ENCODE measurements at regions not wholly inside any gene's neighbourhood (a gene's known extent, or its start where the extent isn't known, plus 50 kb on each side); places are given as distances from the start of the nearest gene placed in this dataset.

GRCh38 chr6:50471041-50471440 is 242.3 kb upstream of the TFAP2D start:
- TF ChIP-seq POLR2A (IDR thresholded peaks at IDR 0.05) (no peak), CTCF (IDR thresholded peaks at IDR 0.05 in 4 of 5, conservative IDR thresholded peaks at IDR 0.05 in 1 of 5) (no peak)
